ENCODE measurements at regions not wholly inside any gene's neighbourhood (a gene's known extent, or its start where the extent isn't known, plus 50 kb on each side); places are given as distances from the start of the nearest gene placed in this dataset.

GRCh38 chr1:81144240-81144825 is 656.4 kb upstream of the ADGRL2 start:
- no peak overlapping the region for H3K27ac Mint-ChIP-seq
- peaks cover 3% of the 10 kb centered on the region for H3K4me1 Mint-ChIP-seq (ENCODE audit: low read depth)
- no peaks in the 10 kb centered on the region for H3K9me3 Mint-ChIP-seq (ENCODE audit: low read depth)
- TF ChIP-seq CTCF (IDR thresholded peaks at IDR 0.05; ENCODE audit: unreplicated experiment), result no peak
- no peaks in the 10 kb centered on the region for H3K36me3 Mint-ChIP-seq (ENCODE audit: insufficient read depth)
- H3K27me3 Mint-ChIP-seq, result no peaks in the 10 kb centered on the region
- H3K4me3 Mint-ChIP-seq (ENCODE audit: low read depth), result no peak overlapping the region
- no peak for DNase-seq (ENCODE audit: low spot score, unreplicated experiment)

- Mint-ChIP-seq H3K27ac (no peak overlapping the region), H3K27me3 (no peaks in the 10 kb centered on the region), H3K36me3 (ENCODE audit: insufficient read depth) (no peaks in the 10 kb centered on the region), H3K4me1 (ENCODE audit: low read depth) (no peaks in the 10 kb centered on the region), H3K9me3 (ENCODE audit: low read depth) (no peaks in the 10 kb centered on the region), H3K4me3 (ENCODE audit: low read depth) (no peak overlapping the region)
- no peak for TF ChIP-seq CTCF (IDR thresholded peaks at IDR 0.05; ENCODE audit: unreplicated experiment)
- DNase-seq (ENCODE audit: low spot score, unreplicated experiment), result no peak
These were observed 658.5 kb upstream of the ADGRL2 start for GRCh38 chr1:81142099-81142826.

- Mint-ChIP-seq H3K9me3 (ENCODE audit: low read depth) (no peaks in the 10 kb centered on the region), H3K27me3 (no peaks in the 10 kb centered on the region), H3K36me3 (ENCODE audit: insufficient read depth) (no peaks in the 10 kb centered on the region), H3K4me1 (ENCODE audit: low read depth) (no peaks in the 10 kb centered on the region), H3K27ac (no peak overlapping the region), H3K4me3 (ENCODE audit: low read depth) (no peak overlapping the region)
- DNase-seq (ENCODE audit: low spot score, unreplicated experiment), result no peak
- no peak for TF ChIP-seq CTCF (IDR thresholded peaks at IDR 0.05; ENCODE audit: unreplicated experiment)
These were observed 665.2 kb upstream of the ADGRL2 start for GRCh38 chr1:81135524-81135923.

- no peak for DNase-seq (ENCODE audit: low spot score, unreplicated experiment)
- Mint-ChIP-seq H3K4me3 (ENCODE audit: low read depth) (no peak overlapping the region), H3K36me3 (ENCODE audit: insufficient read depth) (no peaks in the 10 kb centered on the region), H3K9me3 (ENCODE audit: low read depth) (no peaks in the 10 kb centered on the region), H3K27me3 (no peaks in the 10 kb centered on the region), H3K4me1 (ENCODE audit: low read depth) (peaks cover 4% of the 10 kb centered on the region), H3K27ac (no peak overlapping the region)
- no peak for TF ChIP-seq CTCF (IDR thresholded peaks at IDR 0.05; ENCODE audit: unreplicated experiment)
These were observed 671.0 kb upstream of the ADGRL2 start for GRCh38 chr1:81129776-81130175.

GRCh38 chr1:81129366-81129765 is 671.4 kb upstream of the ADGRL2 start:
- Mint-ChIP-seq H3K4me1 (ENCODE audit: low read depth) (peaks cover 9% of the 10 kb centered on the region), H3K27me3 (no peaks in the 10 kb centered on the region), H3K27ac (no peak overlapping the region), H3K9me3 (ENCODE audit: low read depth) (no peaks in the 10 kb centered on the region), H3K36me3 (ENCODE audit: insufficient read depth) (no peaks in the 10 kb centered on the region), H3K4me3 (ENCODE audit: low read depth) (no peak overlapping the region)
- no peak for TF ChIP-seq CTCF (IDR thresholded peaks at IDR 0.05; ENCODE audit: unreplicated experiment)
- no peak for DNase-seq (ENCODE audit: low spot score, unreplicated experiment)
